ENCODE measurements at regions not wholly inside any gene's neighbourhood (a gene's known extent, or its start where the extent isn't known, plus 50 kb on each side); places are given as distances from the start of the nearest gene placed in this dataset.

DNA sequence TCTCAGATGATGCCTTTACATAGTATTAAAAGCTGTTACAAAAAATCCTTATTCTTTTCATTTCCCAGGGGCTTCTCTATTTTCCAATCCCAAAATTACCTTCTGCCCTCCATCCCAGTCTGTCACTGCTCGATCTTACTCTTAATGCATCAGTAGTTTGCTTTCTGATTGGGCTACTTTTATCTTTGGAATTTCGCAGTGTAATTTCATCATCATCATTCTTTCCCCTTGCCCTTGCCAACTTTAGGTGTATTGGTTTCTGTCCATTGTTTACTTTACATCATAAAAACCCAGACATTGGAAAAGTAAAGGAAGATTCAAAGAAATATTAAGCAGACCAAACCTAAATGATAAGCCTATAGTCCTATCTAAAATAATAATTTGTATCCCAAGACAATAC lies 457.2 kb downstream of the PIK3C3 start:
- H3K27me3 ChIP-seq, result no peaks in the 10 kb centered on the region
- TF ChIP-seq, protein P1, sequence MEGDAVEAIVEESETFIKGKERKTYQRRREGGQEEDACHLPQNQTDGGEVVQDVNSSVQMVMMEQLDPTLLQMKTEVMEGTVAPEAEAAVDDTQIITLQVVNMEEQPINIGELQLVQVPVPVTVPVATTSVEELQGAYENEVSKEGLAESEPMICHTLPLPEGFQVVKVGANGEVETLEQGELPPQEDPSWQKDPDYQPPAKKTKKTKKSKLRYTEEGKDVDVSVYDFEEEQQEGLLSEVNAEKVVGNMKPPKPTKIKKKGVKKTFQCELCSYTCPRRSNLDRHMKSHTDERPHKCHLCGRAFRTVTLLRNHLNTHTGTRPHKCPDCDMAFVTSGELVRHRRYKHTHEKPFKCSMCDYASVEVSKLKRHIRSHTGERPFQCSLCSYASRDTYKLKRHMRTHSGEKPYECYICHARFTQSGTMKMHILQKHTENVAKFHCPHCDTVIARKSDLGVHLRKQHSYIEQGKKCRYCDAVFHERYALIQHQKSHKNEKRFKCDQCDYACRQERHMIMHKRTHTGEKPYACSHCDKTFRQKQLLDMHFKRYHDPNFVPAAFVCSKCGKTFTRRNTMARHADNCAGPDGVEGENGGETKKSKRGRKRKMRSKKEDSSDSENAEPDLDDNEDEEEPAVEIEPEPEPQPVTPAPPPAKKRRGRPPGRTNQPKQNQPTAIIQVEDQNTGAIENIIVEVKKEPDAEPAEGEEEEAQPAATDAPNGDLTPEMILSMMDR (IDR thresholded peaks at IDR 0.05), result no peak
- TF ChIP-seq POLR2A (IDR thresholded peaks at IDR 0.05), result no peak
- ATAC-seq (no peak), DNase-seq (no peak)
- 62 to 77% (median 68%) methylated on average over 2 of the region's 2 CpGs for WGBS, 4 donors
- intact Hi-C loops (cut with DNase I), result no loop called here
- H3K4me1 ChIP-seq, result no peaks in the 10 kb centered on the region
- no peak overlapping the region for H3K27ac ChIP-seq
- no peak overlapping the region for H3K4me3 ChIP-seq
- H3K36me3 ChIP-seq, result no peaks in the 10 kb centered on the region
- H3K9me3 ChIP-seq, result peaks cover 0 to 7% (median 0%) of the 10 kb centered on the region in 12 donors

DNA sequence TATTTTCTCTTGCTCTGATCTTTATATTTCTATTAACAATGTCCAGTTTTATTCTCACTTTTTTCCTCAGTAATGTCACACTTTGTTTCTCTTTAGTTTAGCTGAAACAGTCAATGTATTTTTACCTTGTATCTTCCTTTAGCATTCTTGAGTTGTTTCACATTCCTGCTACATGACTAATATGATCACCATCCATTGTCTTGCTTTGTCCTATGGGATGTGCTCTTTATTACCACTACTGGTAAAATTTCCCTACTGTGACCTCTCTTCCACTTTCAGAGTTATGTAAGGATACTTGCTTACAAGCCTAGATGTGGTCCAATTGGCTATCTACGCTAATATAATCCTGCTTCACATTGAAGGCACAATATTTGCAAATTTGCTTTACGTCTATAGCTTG lies 457.9 kb downstream of the PIK3C3 start:
- intact Hi-C loops (cut with DNase I), result no loop called here
- Histone ChIP-seq H3K36me3 (no peaks in the 10 kb centered on the region), H3K9me3 (peaks cover 0 to 7% (median 0%) of the 10 kb centered on the region in 12 donors), H3K27me3 (no peaks in the 10 kb centered on the region), H3K4me3 (no peak overlapping the region), H3K4me1 (no peaks in the 10 kb centered on the region), H3K27ac (no peak overlapping the region)
- ATAC-seq (no peak), DNase-seq (no peak)
- WGBS, 4 donors, result 88 to 91% (median 90%) methylated on average over 2 of the region's 2 CpGs
- TF ChIP-seq, protein P1 (IDR thresholded peaks at IDR 0.05), result no peak
- TF ChIP-seq POLR2A (IDR thresholded peaks at IDR 0.05), result no peak

DNA sequence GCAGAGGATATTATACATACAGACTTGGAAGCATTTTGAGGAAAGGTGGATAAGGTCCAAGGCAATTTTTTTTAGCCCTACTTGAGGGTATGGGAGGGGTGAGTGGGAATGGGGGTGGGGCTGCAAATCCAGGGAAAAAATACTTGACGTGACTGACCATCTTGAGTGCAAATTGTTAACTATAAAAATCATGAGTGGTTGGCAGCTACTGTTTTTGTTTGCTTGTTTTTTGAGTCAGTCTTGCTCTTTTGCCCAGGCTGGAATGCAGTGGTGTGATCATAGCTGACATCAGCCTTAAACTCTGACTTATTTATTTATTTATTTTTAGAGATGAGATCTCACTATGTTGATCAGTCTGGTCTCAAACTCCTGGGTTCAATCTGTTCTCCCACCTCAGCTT lies 458.8 kb downstream of the PIK3C3 start:
- Histone ChIP-seq H3K27me3 (no peaks in the 10 kb centered on the region), H3K4me1 (no peaks in the 10 kb centered on the region), H3K9me3 (peaks cover 0 to 7% (median 0%) of the 10 kb centered on the region in 12 donors), H3K27ac (no peak overlapping the region), H3K4me3 (no peak overlapping the region), H3K36me3 (no peaks in the 10 kb centered on the region)
- TF ChIP-seq, protein P1 (IDR thresholded peaks at IDR 0.05), result no peak
- no peak for TF ChIP-seq POLR2A (IDR thresholded peaks at IDR 0.05)
- WGBS, 4 donors, result 63 to 72% (median 70%) methylated on average over 1 of the region's 1 CpG
- intact Hi-C loops (cut with DNase I), result no loop called here
- peak in 1 of 4 donors; percentile 42 for ATAC-seq
- no peak for DNase-seq

DNA sequence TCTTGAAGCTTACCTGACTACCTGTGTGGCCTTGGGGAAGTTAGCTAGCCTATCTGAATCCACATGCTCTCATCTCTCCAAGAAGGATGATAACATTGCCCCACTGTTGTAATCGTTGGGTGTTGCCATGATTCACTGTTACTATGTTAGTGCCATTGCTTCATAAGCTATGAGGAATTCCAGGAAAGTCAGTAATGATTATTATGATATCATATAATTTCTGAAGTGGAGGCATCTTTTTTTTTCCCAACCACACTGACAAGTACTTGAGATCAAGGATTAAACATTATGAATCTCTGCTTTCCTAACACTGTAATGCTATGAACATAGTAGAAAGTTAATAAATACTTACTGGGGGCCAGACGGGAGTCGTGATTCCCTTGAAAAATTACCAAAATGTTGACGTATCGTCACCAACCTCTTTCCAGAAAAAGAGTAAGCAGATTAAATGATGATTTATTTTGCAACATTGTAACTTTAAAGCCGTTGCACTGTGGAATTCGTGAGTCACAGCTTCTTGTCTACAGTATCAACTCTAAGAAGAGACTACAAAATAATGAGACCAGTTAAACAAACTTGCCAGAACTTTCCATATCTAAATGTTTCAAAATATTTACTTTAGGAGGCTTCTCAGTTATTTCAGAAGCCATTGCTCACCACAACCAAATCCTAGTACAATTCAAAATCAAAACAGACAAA lies 459.9 kb downstream of the PIK3C3 start:
- no peaks in the 10 kb centered on the region for H3K36me3 ChIP-seq
- H3K4me3 ChIP-seq, result no peak overlapping the region
- DNase-seq (no peak), ATAC-seq (peak in 3 of 4 donors; percentile 61 to 90 (median 80))
- H3K4me1 ChIP-seq, result no peaks in the 10 kb centered on the region
- no peak for TF ChIP-seq POLR2A (IDR thresholded peaks at IDR 0.05)
- TF ChIP-seq, protein P1 (IDR thresholded peaks at IDR 0.05), result no peak
- no peaks in the 10 kb centered on the region for H3K27me3 ChIP-seq
- intact Hi-C loops (cut with DNase I), result no loop called here
- peaks cover 0 to under 1% (median 0%) of the 10 kb centered on the region in 12 donors for H3K9me3 ChIP-seq
- 64 to 75% (median 70%) methylated on average over 7 of the region's 7 CpGs for WGBS, 4 donors
- peak overlapping the region in 5 of 12 donors; percentile 9 to 58 (median 22) for H3K27ac ChIP-seq

All from heart left ventricle (tissue), 16 donors.